NCI-H1436 (cell line): ENCODE measurements at regions not wholly inside any gene's neighbourhood (a gene's known extent, or its start where the extent isn't known, plus 50 kb on each side); places are given as distances from the start of the nearest gene placed in this dataset.

Experiments used
- DNase-seq: peaks from one replicate; lab custom pipeline; 2025; lab: John Stamatoyannopoulos, UW

DNA sequence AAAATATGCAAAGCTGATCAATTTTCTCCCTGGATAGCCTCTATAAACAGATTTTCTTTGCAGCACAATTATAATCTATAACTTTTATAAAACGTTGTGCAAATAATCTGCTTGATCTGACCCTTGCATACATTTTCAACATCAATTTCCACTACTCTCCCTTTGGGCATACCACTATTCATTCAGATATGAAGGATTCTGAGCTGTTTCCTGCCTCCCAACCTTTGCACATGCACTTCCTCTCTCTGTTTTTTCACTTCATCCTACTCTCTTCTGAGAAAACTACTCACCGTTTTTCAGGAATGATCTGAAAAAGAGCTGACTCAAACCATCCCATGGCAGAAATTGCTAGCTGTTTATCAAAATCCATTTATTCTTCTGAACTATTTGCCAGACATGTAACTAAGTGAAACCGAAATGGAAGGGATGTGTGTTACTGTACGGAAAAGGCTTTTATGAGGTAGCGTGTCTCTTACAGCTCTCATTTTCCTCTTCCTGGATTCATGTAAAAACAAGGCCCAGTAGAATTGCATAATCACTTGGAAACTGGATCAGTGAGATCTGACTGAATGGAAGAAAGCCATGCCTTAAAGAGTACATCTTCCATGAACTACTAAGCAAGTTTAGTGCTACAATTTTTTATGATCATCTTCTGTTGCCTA is 1447.3 kb upstream of the MIR17HG start:
- no peak for DNase-seq

GRCh38 chr13:89902223-89902622 is 1445.3 kb upstream of the MIR17HG start:
- DNase-seq = no peak

GRCh38 chr13:89903115-89903514 is 1444.4 kb upstream of the MIR17HG start:
- no peak for DNase-seq

- DNase-seq = no peak
Measured at GRCh38 chr13:89910166-89910565, 1437.3 kb upstream of the MIR17HG start.

- DNase-seq = no peak
Measured at GRCh38 chr13:89916551-89916950, 1430.9 kb upstream of the MIR17HG start.

DNA sequence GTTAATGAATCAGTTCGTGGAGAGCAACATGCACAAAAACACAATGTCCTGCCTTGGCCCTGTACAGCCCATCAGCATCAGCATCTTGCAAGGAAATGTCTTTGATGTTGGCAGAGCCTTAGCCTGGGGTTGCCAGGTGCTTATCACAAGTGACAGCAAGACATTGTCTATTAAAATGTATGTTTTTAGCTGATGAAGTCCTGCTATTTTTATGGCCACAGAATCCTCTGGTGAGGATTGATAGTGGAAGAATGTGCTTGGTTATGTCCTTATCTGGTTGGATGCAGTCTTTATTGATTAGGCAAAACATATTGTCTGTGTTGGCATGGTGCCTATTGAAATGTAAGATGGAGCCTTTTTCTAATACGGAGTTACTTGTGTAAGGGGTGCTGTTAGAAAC is 1427.0 kb upstream of the MIR17HG start:
- DNase-seq = no peak

DNA sequence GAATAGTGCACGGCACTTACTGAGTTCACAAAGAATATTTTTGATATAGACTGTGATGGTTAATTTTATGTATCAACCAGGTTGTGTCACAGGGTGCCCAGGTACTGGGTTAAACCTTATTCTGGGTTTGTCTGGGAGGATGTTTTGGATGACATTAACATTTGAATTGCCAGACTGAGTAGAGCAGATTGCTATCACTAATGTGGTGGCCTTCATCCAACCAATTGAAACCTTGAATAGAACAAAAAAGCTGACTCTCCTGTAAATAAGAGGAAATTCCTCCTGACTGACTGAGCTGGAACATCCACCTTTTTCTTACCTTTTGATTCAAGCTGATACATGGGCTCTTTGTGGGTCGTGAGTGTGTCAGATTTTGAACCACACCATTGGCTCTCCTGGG is 1424.4 kb upstream of the MIR17HG start:
- no peak for DNase-seq

DNA sequence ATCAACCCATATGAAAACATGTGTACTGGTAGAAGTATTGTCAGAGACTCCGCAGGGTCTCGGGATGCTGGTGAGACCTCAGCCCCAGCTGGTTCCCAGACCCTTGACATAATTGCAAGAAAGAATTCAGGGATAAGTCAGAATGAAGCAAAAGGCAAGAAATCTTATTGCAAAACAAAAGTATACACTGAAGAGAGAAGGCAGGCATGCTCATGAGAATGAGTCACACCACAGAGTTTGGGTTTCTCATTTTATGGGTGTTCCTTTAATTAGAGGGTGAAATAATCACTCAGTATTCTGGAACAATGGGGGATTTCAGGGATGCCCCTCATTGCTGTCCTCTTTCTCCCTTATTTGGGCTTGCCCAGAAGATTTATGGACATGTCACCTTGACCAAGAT is 1423.8 kb upstream of the MIR17HG start:
- DNase-seq = no peak

DNA sequence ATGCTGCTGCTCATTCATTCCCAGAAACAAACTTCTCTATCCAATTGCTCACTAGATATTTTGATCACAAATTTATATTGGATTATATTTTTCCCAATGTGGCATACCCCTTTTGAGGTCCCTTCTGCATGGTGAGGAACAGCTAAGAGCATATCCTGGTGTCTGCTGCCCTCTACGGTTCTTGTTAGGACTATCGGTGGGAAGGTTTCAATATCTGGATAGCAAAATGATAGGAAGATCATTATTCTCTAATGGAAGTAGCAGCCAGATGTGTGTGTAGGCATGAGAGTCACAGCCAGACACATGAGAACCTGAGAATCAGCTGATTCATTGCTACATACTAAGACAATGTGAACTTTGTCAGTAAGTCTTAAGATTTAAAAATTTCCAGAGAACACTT is 1422.4 kb upstream of the MIR17HG start:
- peak; percentile 2 for DNase-seq

GRCh38 chr13:89930861-89931260 is 1416.6 kb upstream of the MIR17HG start:
- DNase-seq = no peak

DNA sequence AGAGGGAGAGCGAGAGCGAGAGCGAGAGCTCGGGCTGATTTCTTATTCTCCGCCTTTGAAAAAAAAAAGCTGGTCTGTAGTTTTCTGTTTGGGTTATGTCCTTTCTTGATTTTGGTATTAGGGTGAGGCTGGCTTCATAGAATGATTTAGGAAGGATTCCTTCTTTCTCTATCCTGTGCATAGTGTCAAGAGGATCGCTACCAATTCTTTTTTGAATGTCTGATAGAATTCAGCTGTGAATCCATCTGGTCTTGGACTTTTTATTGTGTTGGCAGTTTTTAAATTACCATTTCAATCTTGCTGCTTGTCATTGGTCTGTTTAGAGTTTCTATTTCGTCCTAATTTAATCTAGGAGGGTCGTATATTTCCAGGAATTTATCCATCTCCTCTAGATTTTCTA is 1414.6 kb upstream of the MIR17HG start:
- no peak for DNase-seq

DNA sequence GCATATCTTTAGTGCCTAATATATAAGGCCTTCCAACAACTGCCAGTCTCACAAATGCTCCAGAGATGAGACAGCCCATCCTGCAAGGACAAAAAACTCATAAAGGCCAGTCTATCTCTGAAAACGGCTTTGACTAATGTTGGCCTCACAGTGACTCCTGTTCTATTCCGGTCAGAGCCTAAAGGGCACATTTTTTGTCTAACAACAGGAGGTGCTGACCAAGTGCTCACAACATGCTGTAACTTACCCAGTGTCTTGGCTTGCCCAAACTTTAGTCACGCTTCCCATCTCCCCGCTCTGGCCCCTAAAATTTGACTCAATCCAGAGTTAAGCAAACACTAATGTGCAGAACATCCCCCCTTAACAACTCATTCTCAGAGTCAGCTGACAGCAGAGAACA is 1411.2 kb upstream of the MIR17HG start:
- no peak for DNase-seq

DNA sequence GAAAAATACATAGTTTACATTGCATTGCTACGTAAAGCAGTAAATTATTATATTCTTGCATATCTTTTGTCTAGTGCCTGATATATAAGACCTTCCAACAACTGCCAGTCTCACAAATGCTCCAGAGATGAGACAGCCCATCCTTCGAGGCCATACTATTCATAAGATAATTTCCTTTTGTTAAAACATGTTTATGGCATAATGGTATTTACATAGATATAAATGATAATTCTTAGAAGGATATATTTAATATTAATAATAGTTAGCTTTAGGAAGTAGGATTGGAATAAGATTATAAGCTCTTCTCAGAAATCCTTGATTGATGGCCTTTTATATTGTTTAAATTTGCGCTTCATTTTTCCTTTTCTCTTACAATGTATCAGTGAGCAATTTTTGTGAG is 1410.1 kb upstream of the MIR17HG start:
- DNase-seq = no peak

GRCh38 chr13:89940383-89940782 is 1407.1 kb upstream of the MIR17HG start:
- DNase-seq = no peak

DNA sequence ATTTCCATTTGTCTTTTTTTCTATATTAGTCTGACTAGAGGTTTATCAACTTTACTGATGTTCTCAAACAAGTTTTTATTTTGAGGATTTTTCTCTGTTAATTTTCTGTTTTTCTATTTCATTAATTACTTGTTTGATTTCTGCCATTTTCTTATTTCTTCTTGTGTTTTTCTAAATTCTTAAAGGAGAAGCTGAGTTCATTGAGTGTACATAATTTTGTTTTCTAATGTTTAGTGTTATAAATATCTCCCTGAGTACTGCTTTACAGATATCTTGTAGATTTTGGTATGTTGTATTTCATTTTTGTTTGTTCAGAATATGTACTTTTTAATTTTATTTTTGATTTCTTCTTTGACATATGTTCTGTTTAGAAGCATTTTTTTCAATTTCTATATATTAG is 1404.3 kb upstream of the MIR17HG start:
- DNase-seq = no peak

- DNase-seq = no peak
Measured at GRCh38 chr13:89950225-89950624, 1397.3 kb upstream of the MIR17HG start.

DNA sequence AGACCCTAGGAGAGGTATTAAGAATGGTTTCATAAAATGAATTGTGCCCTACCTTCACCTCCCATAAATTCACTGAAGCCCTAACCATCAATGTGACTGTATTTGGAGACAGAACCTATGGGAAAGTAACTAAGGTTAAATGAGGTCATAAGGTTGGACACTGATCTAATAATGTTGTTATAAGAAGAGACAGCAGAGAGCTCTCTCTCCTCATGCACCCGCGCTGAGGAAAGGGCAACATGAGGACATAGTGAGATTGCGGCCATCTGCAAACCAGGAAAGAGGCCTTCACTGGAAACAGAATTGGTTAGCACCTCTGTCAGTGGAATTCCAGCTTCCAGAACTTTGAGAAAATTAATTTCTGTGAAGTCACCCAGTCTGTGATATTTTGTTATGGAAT is 1396.1 kb upstream of the MIR17HG start:
- no peak for DNase-seq

GRCh38 chr13:89953581-89953980 is 1393.9 kb upstream of the MIR17HG start:
- DNase-seq = no peak

GRCh38 chr13:89955773-89956172 is 1391.7 kb upstream of the MIR17HG start:
- DNase-seq = no peak

- no peak for DNase-seq
Measured at GRCh38 chr13:89959074-89959473, 1388.4 kb upstream of the MIR17HG start.

GRCh38 chr13:89965252-89965651 is 1382.2 kb upstream of the MIR17HG start:
- no peak for DNase-seq

DNA sequence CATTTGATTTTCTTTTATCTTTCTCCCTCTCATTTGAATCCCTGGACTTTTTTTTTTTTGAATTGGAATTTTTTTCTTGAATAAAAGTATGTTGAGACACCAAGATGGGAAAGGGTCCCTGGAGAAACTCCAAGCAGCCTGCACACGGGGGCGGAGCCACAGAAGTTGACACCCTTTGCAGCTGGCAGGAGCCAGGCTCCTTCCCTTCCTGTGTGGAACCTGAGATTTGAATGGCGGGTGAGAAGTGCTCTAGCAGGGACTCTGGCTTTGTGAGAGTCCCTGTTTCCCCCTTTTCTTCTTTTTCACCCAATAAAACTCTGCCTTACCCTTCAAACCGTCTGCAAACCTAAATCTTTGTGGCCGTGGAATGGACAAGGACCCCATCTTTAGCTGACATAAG is 1381.0 kb upstream of the MIR17HG start:
- DNase-seq = no peak

GRCh38 chr13:89967701-89968100 is 1379.8 kb upstream of the MIR17HG start:
- no peak for DNase-seq

- no peak for DNase-seq
Measured at GRCh38 chr13:89968470-89968869, 1379.0 kb upstream of the MIR17HG start.

DNA sequence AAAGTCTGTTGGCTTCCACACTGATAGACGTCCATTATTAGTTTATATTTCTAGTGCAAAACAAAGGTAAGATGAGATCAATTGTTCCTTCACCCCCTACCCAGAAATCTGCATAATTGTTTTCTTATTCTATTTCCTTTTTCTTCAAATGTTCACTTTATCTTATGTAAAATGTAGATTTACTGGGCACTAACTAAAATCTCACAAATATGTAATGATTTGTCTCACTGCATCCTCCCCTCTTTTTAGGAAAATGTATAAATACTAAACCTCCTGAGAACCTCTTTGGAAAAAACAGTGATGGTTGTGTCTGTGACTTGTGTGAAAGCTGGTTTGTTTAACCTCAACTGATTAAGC is 1377.2 kb upstream of the MIR17HG start:
- DNase-seq = no peak
